ENCODE measurements at regions not wholly inside any gene's neighbourhood (a gene's known extent, or its start where the extent isn't known, plus 50 kb on each side); places are given as distances from the start of the nearest gene placed in this dataset.

DNA sequence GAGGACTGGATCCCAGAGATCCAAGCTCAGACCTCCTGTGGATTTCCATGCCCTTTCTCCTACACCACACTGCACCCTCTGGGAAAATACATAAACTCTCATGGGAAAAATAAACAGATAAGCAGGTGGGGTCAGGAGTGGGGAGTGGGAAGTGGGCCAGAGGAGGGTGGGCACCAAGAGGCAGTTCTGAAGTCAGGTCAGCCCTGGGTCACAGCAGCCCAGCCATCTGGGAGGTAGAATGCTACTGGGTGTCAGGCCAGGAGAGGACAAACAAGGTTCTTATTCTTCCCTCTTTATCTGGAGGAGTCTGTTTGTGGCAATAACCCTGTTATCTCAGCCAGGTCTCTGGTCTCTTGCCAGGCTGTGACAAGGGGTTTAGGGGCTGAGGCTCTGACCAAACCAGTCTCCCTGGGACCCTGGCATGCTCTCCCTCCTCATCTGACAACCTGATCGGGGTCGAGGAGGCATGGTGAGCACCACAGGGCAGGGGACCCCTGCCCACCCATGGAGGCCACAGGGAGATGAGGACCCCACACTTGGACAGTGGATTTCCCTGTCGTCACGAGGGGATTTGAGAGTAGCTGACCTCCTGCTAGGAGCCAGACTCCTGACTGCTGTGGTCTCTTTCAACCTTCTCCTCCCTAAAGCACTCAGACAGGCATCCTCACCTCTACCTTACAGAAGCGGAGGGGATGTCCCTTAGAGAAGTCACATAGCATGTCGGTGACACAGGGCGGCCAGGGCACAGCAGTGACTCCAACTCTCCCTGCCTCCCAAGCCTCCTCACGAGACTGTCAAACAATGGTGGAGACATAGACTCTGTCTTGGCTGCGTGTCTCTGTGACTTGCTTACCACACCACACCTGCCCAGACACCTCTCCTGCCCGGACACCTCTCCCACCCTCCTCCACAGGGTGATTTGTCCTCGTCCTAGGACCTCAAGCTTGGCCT is 51.3 kb upstream of the IFFO2 start:
- TF ChIP-seq, protein P1, sequence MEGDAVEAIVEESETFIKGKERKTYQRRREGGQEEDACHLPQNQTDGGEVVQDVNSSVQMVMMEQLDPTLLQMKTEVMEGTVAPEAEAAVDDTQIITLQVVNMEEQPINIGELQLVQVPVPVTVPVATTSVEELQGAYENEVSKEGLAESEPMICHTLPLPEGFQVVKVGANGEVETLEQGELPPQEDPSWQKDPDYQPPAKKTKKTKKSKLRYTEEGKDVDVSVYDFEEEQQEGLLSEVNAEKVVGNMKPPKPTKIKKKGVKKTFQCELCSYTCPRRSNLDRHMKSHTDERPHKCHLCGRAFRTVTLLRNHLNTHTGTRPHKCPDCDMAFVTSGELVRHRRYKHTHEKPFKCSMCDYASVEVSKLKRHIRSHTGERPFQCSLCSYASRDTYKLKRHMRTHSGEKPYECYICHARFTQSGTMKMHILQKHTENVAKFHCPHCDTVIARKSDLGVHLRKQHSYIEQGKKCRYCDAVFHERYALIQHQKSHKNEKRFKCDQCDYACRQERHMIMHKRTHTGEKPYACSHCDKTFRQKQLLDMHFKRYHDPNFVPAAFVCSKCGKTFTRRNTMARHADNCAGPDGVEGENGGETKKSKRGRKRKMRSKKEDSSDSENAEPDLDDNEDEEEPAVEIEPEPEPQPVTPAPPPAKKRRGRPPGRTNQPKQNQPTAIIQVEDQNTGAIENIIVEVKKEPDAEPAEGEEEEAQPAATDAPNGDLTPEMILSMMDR (conservative IDR thresholded peaks at IDR 0.05) = no peak
- no peak for TF ChIP-seq EZH2 (IDR thresholded peaks at IDR 0.05; ENCODE audit: low read depth)
